ENCODE measurements at regions not wholly inside any gene's neighbourhood (a gene's known extent, or its start where the extent isn't known, plus 50 kb on each side); places are given as distances from the start of the nearest gene placed in this dataset.

- no peak for DNase-seq (ENCODE audit: insufficient read length, low spot score)
- FAIRE-seq, result no peak
- TF ChIP-seq CTCF (IDR thresholded peaks at IDR 0.05; ENCODE audit: insufficient read depth, missing control alignments), result no peak
These were observed 392.4 kb downstream of the QKI start for GRCh38 chr6:163806755-163807499.

GRCh38 chr6:163804991-163805390, 390.5 kb downstream of the QKI start:
- no peak for FAIRE-seq
- no peak for DNase-seq (ENCODE audit: insufficient read length, low spot score)
- no peak for TF ChIP-seq CTCF (IDR thresholded peaks at IDR 0.05; ENCODE audit: insufficient read depth, missing control alignments)

- no peak for TF ChIP-seq CTCF (IDR thresholded peaks at IDR 0.05; ENCODE audit: insufficient read depth, missing control alignments)
- DNase-seq (ENCODE audit: insufficient read length, low spot score) (no peak), FAIRE-seq (no peak)
These were observed 387.7 kb downstream of the QKI start for GRCh38 chr6:163802267-163802666.

GRCh38 chr6:163797296-163797845, 382.9 kb downstream of the QKI start:
- DNase-seq (ENCODE audit: insufficient read length, low spot score) (no peak), FAIRE-seq (no peak)
- no peak for TF ChIP-seq CTCF (IDR thresholded peaks at IDR 0.05; ENCODE audit: insufficient read depth, missing control alignments)

- FAIRE-seq (no peak), DNase-seq (ENCODE audit: insufficient read length, low spot score) (no peak)
- TF ChIP-seq CTCF (IDR thresholded peaks at IDR 0.05; ENCODE audit: insufficient read depth, missing control alignments), result no peak
These were observed 378.8 kb downstream of the QKI start for GRCh38 chr6:163793011-163793983.

- DNase-seq (ENCODE audit: insufficient read length, low spot score) (no peak), FAIRE-seq (no peak)
- TF ChIP-seq CTCF (IDR thresholded peaks at IDR 0.05; ENCODE audit: insufficient read depth, missing control alignments), result no peak
These were observed 375.8 kb downstream of the QKI start for GRCh38 chr6:163790266-163790840.
